Esophagus squamous epithelium (tissue), 5 donors: ENCODE measurements at regions not wholly inside any gene's neighbourhood (a gene's known extent, or its start where the extent isn't known, plus 50 kb on each side); places are given as distances from the start of the nearest gene placed in this dataset.

Experiments
- DNase-seq: peaks from one replicate; lab custom pipeline; 2025; lab: John Stamatoyannopoulos, UW
- H3K27ac ChIP-seq, 4 donors: fragments of 200-600 bp; sonication (generic); one replicate each; pipeline ENCODE4 v1.5.1; 2016 to 2019; ENCODE audit warnings: mild to moderate bottlenecking in 1 of 4
- H3K27me3 ChIP-seq, 4 donors: fragments of 200-600 bp; sonication (generic); 1 replicate in 3 of 4; 2 replicates in 1 of 4; pipeline versions ENCODE4 v1.5.1 to v1.6.0; 2017 to 2021; ENCODE audit warnings: antibody characterized with exemption in 1 of 4
- H3K36me3 ChIP-seq, 3 donors: fragments of 200-600 bp; sonication (generic); one replicate each; pipeline ENCODE4 v1.5.1; 2016 to 2019
- H3K4me1 ChIP-seq, 3 donors: fragments of 200-600 bp; sonication (generic); one replicate each; pipeline ENCODE4 v1.5.1; 2017 to 2019
- H3K4me3 ChIP-seq, 4 donors: fragments of 200-600 bp; sonication (generic); 1 replicate in 3 of 4; 2 replicates in 1 of 4; pipeline ENCODE4 v1.5.1; 2016 to 2019; ENCODE audit warnings: mild to moderate bottlenecking in 2 of 4, moderate library complexity in 1 of 4
- H3K9me3 ChIP-seq, 3 donors: fragments of 200-600 bp; sonication (generic); one replicate each; pipeline ENCODE4 v1.5.1; 2016 to 2019
- CTCF ChIP-seq, 6 experiments: fragments of 450-650 bp in 4 of 6; fragments of 200-600 bp in 2 of 6; sonication (generic) in 2 of 6; IDR thresholded peaks; one replicate each; pipeline ENCODE4 v1.5.1; 2016 to 2019; ENCODE audit warnings: antibody characterized with exemption in 6 of 6, mild to moderate bottlenecking in 4 of 6, moderate library complexity in 4 of 6
- POLR2A ChIP-seq, 4 donors: fragments of 450-650 bp; IDR thresholded peaks; one replicate each; pipeline ENCODE4 v1.6.1; 2017; ENCODE audit warnings: antibody characterized with exemption in 4 of 4, mild to moderate bottlenecking in 4 of 4, moderate library complexity in 3 of 4
- WGBS, 2 donors: methylation state at CpG; one replicate each; pipeline ENCODE4 v1.1.5; 2018; 5-methylcytosine and 5-hydroxymethylcytosine counted together
- intact Hi-C: fragments of 100-400 bp; cut with DNase I; formaldehyde crosslinking; loops from one replicate; pipeline ENCODE4 v1.15.0; 2022
- donor health status: DM: yes; HTN: yes; CAD: no.

GRCh38 chr5:116382032-116382873 lies 192.4 kb downstream of the SEMA6A start:
- intact Hi-C loops = no loop called here
- H3K27ac ChIP-seq = no peak overlapping the region
- WGBS, 2 donors = 81 to 87% methylated on average over 13 of the region's 13 CpGs

GRCh38 chr5:116381201-116381600 lies 193.4 kb downstream of the SEMA6A start:
- TF ChIP-seq CTCF (IDR thresholded peaks at IDR 0.05) (no peak), POLR2A (IDR thresholded peaks at IDR 0.05) (no peak)
- intact Hi-C loops = no loop called here
- Histone ChIP-seq H3K9me3 (no peaks in the 10 kb centered on the region), H3K27me3 (no peaks in the 10 kb centered on the region), H3K36me3 (peaks cover 0 to 6% (median 0%) of the 10 kb centered on the region in 3 donors), H3K27ac (no peak overlapping the region), H3K4me3 (no peak overlapping the region), H3K4me1 (peaks cover 0 to 10% (median 0%) of the 10 kb centered on the region in 3 donors)
- no peak for DNase-seq
- WGBS, 2 donors = 95 to 96% methylated on average over 5 to 6 of the region's 6 CpGs

More at GRCh38 chr5:116382032-116382873, 192.4 kb downstream of the SEMA6A start:
- H3K9me3 ChIP-seq = no peaks in the 10 kb centered on the region
- no peaks in the 10 kb centered on the region for H3K27me3 ChIP-seq
- DNase-seq = no peak
- peaks cover 0 to 6% (median 0%) of the 10 kb centered on the region in 3 donors for H3K36me3 ChIP-seq
- H3K4me1 ChIP-seq = peaks cover 0 to 10% (median 0%) of the 10 kb centered on the region in 3 donors
- TF ChIP-seq POLR2A (IDR thresholded peaks at IDR 0.05) = no peak
- no peak for TF ChIP-seq CTCF (IDR thresholded peaks at IDR 0.05)
- no peak overlapping the region for H3K4me3 ChIP-seq

GRCh38 chr5:116380621-116381020 lies 194.0 kb downstream of the SEMA6A start:
- intact Hi-C loops = no loop called here
- 93 to 100% methylated on average over 2 of the region's 2 CpGs for WGBS, 2 donors
- TF ChIP-seq CTCF (IDR thresholded peaks at IDR 0.05) = no peak
- no peak for TF ChIP-seq POLR2A (IDR thresholded peaks at IDR 0.05)

GRCh38 chr5:116379306-116379705 lies 195.3 kb downstream of the SEMA6A start:
- H3K9me3 ChIP-seq = no peaks in the 10 kb centered on the region
- WGBS, 2 donors = 90 to 93% methylated on average over 5 of the region's 5 CpGs
- H3K4me1 ChIP-seq = peaks cover 0 to 17% (median 0%) of the 10 kb centered on the region in 3 donors
- H3K36me3 ChIP-seq = peaks cover 0 to 6% (median 0%) of the 10 kb centered on the region in 3 donors
- H3K27me3 ChIP-seq = no peaks in the 10 kb centered on the region
- H3K4me3 ChIP-seq = no peak overlapping the region
- TF ChIP-seq CTCF (IDR thresholded peaks at IDR 0.05) (no peak), POLR2A (IDR thresholded peaks at IDR 0.05) (no peak)
- no peak for DNase-seq
- intact Hi-C loops = no loop called here
- H3K27ac ChIP-seq = no peak overlapping the region

More at GRCh38 chr5:116380621-116381020, 194.0 kb downstream of the SEMA6A start:
- no peaks in the 10 kb centered on the region for H3K9me3 ChIP-seq
- H3K4me1 ChIP-seq = peaks cover 0 to 10% (median 0%) of the 10 kb centered on the region in 3 donors
- no peaks in the 10 kb centered on the region for H3K27me3 ChIP-seq
- no peak overlapping the region for H3K4me3 ChIP-seq
- no peak for DNase-seq
- no peak overlapping the region for H3K27ac ChIP-seq
- peaks cover 0 to 6% (median 0%) of the 10 kb centered on the region in 3 donors for H3K36me3 ChIP-seq

GRCh38 chr5:116378777-116379121 lies 195.9 kb downstream of the SEMA6A start:
- WGBS, 2 donors = 78 to 81% methylated on average over 4 to 5 of the region's 5 CpGs
- Histone ChIP-seq H3K9me3 (no peaks in the 10 kb centered on the region), H3K27ac (no peak overlapping the region), H3K36me3 (peaks cover 0 to 6% (median 0%) of the 10 kb centered on the region in 3 donors), H3K27me3 (no peaks in the 10 kb centered on the region), H3K4me1 (peaks cover 0 to 22% (median 1%) of the 10 kb centered on the region in 3 donors), H3K4me3 (no peak overlapping the region)
- intact Hi-C loops = no loop called here
- no peak for DNase-seq
- TF ChIP-seq POLR2A (IDR thresholded peaks at IDR 0.05) (no peak), CTCF (IDR thresholded peaks at IDR 0.05) (no peak)
